IPS-18a (cell line): ENCODE measurements at regions not wholly inside any gene's neighbourhood (a gene's known extent, or its start where the extent isn't known, plus 50 kb on each side); places are given as distances from the start of the nearest gene placed in this dataset.

Source experiments
- H3K27ac ChIP-seq: one replicate; pipeline ENCODE4 v1.5.1; 2013; ENCODE audit warnings: low read length
- H3K27me3 ChIP-seq: one replicate; pipeline ENCODE4 v1.6.1; 2013; ENCODE audit warnings: mild to moderate bottlenecking, low read length; ENCODE audit not compliant: control insufficient read depth, insufficient read depth
- H3K36me3 ChIP-seq: one replicate; pipeline ENCODE4 v1.6.1; 2013; ENCODE audit warnings: low read depth, low read length; ENCODE audit not compliant: control insufficient read depth
- H3K4me1 ChIP-seq: one replicate; pipeline ENCODE4 v1.6.1; 2013; ENCODE audit warnings: low read depth, low read length; ENCODE audit not compliant: control insufficient read depth
- H3K4me3 ChIP-seq: one replicate; pipeline ENCODE4 v1.5.1; 2013; ENCODE audit warnings: low read length
- H3K9ac ChIP-seq: one replicate; pipeline ENCODE4 v1.6.1; 2013; ENCODE audit warnings: mild to moderate bottlenecking, low read length, moderate library complexity
- H3K9me3 ChIP-seq: one replicate; pipeline ENCODE4 v1.6.1; 2013; ENCODE audit warnings: low read depth, low read length; ENCODE audit not compliant: control insufficient read depth

DNA sequence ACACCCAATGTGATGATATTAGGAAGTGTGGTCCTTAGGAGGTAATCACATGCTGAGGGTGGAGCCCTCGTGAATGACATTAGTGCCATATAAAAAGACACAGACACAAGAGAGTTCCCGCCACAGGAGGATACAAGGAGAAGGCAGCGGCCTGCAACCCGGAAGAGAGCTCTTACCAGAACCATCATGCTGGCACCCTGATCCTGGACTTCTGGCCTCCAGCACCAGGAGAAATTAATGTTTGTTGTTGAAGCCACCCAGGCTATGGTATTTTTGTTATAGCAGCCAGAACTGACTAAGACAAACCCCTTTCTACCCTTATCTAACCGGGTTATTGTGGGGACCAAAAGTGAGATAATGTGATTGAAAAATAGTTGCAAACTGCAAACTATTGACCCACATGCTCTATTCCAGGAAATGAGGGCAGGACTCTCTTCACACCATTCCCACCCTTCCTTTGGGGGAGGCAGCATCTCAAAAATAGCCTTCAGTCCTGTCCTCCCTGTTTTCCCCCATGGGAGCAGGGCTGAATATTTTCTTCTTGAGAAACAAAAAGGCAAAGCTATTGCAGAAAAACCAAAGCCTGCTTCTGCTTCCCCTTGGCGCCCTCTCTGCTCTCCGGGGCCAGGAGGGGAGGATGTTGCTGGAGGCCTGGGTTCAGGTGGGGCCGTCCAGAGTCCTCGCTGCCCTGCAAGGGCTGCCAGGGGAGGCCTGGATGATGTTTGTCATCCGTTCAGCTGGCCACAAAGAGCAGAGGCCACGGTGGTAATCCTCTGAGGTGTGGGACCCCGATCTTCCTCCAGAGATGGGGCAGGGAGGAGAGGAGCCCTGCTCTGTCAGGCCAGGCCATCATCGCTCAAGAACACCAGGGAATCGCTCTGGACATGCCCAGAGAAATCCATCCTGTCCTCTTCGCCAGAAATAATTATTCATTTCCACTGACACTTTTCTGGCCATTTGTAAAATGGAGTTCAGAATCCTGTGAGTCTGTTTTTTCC is 73.8 kb upstream of the HAAO start:
- H3K27ac ChIP-seq, result no peak overlapping the region

DNA sequence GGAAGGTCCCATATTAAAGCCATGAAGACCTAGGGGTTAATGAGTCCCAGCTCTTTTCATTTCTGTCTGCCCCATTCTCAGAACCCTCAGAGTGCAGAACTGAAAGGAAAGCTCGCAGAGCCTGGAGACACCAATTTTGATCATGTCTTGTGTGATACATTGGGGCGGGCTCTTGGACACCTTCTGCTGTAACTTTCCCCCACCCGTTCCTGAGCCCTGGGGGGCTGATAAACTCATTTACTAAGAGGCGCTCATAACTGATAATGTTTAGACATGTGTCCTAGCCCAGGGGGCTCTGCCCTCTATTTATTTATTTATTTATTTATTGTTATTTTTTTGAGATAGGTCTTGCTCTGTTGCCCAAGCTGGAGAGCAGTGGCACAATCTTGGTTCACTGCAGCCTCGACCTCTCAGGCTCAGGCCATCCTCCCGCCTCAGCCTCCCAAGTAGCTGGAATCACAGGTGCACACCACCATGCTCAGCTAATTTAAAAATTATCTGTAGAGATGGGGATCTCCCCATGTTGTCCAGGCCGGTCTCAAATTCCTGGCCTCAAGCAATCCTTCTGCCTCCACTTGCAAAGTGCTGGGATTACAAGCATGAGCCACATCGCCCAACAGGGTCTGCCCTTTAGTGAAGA is 72.4 kb upstream of the HAAO start:
- no peaks in the 10 kb centered on the region for H3K4me1 ChIP-seq
- no peaks in the 10 kb centered on the region for H3K27me3 ChIP-seq
- no peaks in the 10 kb centered on the region for H3K36me3 ChIP-seq
- H3K27ac ChIP-seq, result no peak overlapping the region
- no peak overlapping the region for H3K9ac ChIP-seq
- peaks cover 11% of the 10 kb centered on the region for H3K9me3 ChIP-seq
- no peak overlapping the region for H3K4me3 ChIP-seq

More for the DNA sequence above, 73.8 kb upstream of the HAAO start:
- no peaks in the 10 kb centered on the region for H3K4me1 ChIP-seq
- no peaks in the 10 kb centered on the region for H3K27me3 ChIP-seq
- H3K9me3 ChIP-seq, result peaks cover 11% of the 10 kb centered on the region
- H3K4me3 ChIP-seq, result no peak overlapping the region
- no peak overlapping the region for H3K9ac ChIP-seq
- no peaks in the 10 kb centered on the region for H3K36me3 ChIP-seq

DNA sequence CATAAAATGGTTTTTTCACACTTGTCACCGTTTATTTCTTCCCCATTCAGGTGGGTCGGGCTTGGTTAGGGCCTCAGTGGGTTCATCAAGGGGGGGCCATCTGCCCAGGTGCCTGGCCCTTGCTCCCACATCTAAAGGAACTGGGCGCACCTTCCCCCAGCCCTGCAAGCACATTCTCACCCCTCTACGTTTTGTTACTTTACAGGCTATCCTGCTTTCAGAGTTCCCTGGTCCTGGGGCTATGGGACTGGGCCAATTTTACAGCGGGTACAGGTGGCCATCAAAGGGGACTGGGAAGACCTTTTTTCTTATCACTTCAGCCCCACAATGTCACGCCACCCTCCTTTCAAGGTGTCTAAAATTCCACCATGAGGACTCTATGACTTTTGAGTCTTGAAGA is 71.8 kb upstream of the HAAO start:
- H3K9ac ChIP-seq, result no peak overlapping the region
- H3K27me3 ChIP-seq, result no peaks in the 10 kb centered on the region
- no peak overlapping the region for H3K27ac ChIP-seq
- H3K9me3 ChIP-seq, result peaks cover 11% of the 10 kb centered on the region
- H3K4me3 ChIP-seq, result no peak overlapping the region
- no peaks in the 10 kb centered on the region for H3K4me1 ChIP-seq
- no peaks in the 10 kb centered on the region for H3K36me3 ChIP-seq

DNA sequence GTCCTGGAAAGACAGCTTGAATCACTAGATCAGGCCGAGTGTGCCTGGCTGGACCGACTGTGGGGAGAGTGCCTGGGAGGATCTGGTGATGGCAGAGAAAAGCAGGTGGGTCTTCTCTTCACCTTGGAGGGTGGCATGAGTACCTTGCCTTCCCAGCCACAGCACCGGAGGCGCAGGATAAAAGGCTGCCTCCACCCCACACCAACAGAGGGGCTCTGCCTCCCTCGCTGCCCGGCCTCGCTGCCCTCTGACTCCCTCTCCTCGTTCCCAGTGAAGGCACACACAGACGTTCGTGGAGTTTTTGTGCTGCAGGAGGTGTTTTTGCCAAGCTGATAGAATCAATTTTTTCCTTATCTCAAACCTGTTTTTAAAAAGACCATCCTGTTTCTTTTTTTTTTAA is 71.4 kb upstream of the HAAO start:
- H3K9ac ChIP-seq, result no peak overlapping the region
- H3K9me3 ChIP-seq, result peaks cover 7% of the 10 kb centered on the region
- H3K4me1 ChIP-seq, result no peaks in the 10 kb centered on the region
- H3K36me3 ChIP-seq, result no peaks in the 10 kb centered on the region
- H3K4me3 ChIP-seq, result no peak overlapping the region
- H3K27ac ChIP-seq, result no peak overlapping the region
- H3K27me3 ChIP-seq, result no peaks in the 10 kb centered on the region

DNA sequence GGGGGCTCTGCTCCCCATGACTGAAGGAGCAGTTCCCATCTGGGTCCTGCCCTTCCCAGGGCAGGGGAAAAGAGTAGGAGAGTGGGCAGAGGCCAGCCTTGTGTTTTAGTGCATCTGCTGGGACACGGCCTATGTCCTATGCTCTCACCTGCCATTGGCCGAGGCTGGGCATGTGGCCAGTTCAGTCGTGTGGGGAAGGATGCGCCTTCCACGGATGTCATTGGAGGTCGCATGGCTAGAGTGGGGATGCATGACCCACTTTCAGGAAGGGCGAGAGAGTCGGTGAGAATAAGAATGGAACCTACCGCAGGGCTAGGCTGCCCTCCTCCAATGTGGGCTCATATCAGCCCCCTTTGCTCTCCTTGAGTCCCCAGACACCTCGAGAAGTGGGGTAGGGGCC is 70.9 kb upstream of the HAAO start:
- Histone ChIP-seq H3K27me3 (no peaks in the 10 kb centered on the region), H3K27ac (no peak overlapping the region), H3K4me1 (no peaks in the 10 kb centered on the region), H3K9me3 (peaks cover 4% of the 10 kb centered on the region), H3K36me3 (no peaks in the 10 kb centered on the region), H3K9ac (no peak overlapping the region), H3K4me3 (no peak overlapping the region)

DNA sequence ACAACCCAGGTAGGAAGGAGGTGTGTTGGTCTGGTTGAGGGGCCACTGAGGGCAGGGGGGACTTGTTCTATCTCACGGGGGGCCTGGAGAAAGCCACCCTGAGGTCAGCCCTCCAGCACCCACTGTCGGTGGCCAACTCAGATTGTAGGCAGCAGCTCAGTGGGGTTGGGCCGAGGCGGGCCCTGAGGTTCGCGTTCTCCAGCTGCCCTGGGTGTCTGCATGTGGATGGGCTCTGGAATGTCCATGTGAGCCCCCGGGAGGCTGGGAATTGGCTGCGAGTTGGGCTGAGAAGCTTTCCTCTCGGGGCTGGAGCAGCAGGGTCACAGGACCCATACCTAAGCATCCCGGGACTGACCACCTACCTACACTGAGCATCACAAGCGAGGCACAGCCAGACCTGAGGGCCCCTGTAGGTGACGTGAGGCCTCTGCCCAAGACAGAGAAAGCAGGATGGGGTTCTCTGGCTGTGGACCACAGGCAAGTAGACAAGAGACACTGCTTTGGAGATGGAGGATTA is 70.3 kb upstream of the HAAO start:
- Histone ChIP-seq H3K27me3 (no peaks in the 10 kb centered on the region), H3K9me3 (no peaks in the 10 kb centered on the region), H3K36me3 (no peaks in the 10 kb centered on the region), H3K27ac (no peak overlapping the region), H3K4me1 (no peaks in the 10 kb centered on the region), H3K4me3 (no peak overlapping the region), H3K9ac (no peak overlapping the region)

DNA sequence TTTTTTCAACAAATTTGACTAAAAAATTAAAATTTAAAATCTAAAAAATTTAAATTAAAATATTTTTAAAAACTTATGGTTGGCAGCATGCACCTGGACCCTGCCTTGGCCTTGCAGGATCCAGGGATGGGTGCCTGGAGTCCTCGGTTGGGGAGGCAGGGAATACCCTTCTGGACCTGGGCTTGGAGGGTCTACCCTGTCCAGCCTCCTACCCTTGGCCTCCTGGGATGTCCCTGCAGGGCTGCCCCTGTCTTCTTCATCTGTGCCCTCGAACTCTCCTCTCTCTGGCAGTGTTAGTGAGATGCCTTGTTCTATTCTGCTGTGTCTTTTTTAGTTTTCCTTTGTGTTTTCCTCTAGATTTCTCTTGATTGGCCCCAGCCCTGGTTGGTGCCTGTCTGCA is 68.9 kb upstream of the HAAO start:
- Histone ChIP-seq H3K9ac (no peak overlapping the region), H3K36me3 (no peaks in the 10 kb centered on the region), H3K4me3 (no peak overlapping the region), H3K27ac (no peak overlapping the region), H3K9me3 (no peaks in the 10 kb centered on the region), H3K27me3 (no peaks in the 10 kb centered on the region), H3K4me1 (no peaks in the 10 kb centered on the region)

DNA sequence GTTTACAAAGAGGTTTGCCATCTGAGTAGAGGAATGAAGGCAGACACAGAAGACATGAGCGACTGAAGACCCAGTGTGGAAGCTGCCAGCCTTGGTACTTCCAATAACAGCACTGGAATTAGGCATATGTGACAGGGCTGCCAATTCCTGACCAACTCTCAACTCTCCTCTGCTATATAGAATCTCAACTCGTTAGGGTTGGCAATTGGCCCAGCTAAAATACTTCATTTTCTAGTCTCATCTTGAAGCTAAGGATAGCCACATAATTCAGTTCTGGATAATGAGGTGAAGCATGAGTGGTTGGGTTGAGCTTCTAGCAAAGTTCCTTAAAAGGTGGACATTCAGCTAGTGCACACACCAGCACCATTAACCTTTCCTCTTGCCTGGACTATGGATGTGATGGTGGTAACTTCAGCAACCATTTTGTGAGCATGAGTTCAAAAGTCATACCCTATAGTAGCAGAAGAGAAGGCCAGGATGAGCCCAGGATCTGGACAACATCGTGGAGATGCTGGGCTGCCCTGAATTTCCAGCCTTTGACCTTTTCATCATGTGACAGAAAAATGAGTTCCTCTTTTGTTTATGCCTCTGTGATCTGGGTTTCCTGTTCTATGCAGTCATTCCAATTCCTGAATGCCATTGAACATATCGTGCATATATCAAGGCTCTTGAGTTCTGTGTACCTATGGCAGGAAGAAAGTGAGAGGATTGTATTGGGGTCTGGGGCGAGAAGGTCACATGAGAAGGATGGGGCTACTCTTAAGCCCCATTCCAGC is 68.1 kb upstream of the HAAO start:
- no peaks in the 10 kb centered on the region for H3K4me1 ChIP-seq
- no peaks in the 10 kb centered on the region for H3K9me3 ChIP-seq
- no peaks in the 10 kb centered on the region for H3K27me3 ChIP-seq
- no peaks in the 10 kb centered on the region for H3K36me3 ChIP-seq
- no peak overlapping the region for H3K27ac ChIP-seq
- no peak overlapping the region for H3K4me3 ChIP-seq
- H3K9ac ChIP-seq, result no peak overlapping the region

DNA sequence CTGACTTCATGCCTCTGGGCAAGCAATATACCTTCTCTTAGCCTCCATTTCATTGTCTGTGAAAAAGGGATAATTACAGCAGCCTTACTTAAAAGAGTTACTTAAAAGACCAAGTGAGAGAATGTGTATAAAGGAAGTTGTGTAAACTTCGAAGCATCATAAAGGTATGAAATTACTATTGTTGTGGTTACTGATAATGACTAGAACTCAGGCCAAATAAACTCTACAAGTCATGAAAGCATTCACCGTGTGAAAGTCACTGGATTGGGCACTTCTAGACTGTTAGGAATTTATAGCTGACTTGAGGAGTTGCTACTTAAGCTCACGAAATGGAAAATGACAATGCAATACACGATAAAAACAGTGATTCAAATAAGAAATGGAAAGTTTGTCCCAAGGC is 67.4 kb upstream of the HAAO start:
- Histone ChIP-seq H3K27ac (no peak overlapping the region), H3K27me3 (no peaks in the 10 kb centered on the region)

DNA sequence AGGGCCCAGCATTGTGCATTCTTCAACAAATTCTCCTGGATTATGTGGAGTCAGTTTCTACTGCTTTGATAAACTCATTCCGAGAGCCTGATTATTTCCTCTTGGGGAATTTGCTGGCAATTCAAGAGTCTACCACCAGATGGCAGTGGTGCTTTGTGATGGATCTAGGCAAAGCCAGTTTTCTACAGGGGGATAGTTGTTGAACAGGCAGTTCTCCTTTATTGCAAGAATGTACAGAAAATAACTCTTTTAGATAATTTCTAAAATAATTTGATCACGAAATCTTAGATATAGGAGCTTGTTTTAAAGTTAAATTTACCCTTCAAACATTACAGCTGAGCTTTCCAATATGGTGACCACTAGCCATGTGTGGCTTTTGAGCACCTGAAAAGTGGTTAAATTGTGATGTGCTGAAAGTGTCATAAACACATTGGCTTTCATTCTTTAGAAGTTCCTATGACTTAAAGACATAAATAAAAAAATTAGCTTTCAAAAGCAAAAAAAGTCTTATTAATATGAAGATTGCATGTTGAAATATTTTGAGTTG is 66.7 kb upstream of the HAAO start:
- Histone ChIP-seq H3K4me1 (no peaks in the 10 kb centered on the region), H3K27me3 (no peaks in the 10 kb centered on the region), H3K9me3 (no peaks in the 10 kb centered on the region), H3K36me3 (no peaks in the 10 kb centered on the region), H3K27ac (no peak overlapping the region), H3K4me3 (no peak overlapping the region), H3K9ac (no peak overlapping the region)

More for the DNA sequence above, 67.4 kb upstream of the HAAO start:
- no peaks in the 10 kb centered on the region for H3K9me3 ChIP-seq
- no peaks in the 10 kb centered on the region for H3K4me1 ChIP-seq
- H3K36me3 ChIP-seq, result no peaks in the 10 kb centered on the region
- H3K9ac ChIP-seq, result no peak overlapping the region
- H3K4me3 ChIP-seq, result no peak overlapping the region
